Panc1 (cell line): ENCODE measurements at regions not wholly inside any gene's neighbourhood (a gene's known extent, or its start where the extent isn't known, plus 50 kb on each side); places are given as distances from the start of the nearest gene placed in this dataset.

Experiments
- ATAC-seq: fragments of 200-7000 bp; cut with Tn5 transposase; 2 replicates; pipeline ENCODE4 v1.9.1; 2020; ENCODE audit warnings: mild to moderate bottlenecking, moderate library complexity
- BruUV-seq: library from RNA; stranded (reverse); fragments of 400-500 nt; replicated peaks from 2 replicates; lab custom pipeline; 2021; lab: Mats Ljungman, UMichigan
- CTCF ChIA-PET: fragments of 300-600 bp; sonication (Branson Sonifier 250); formaldehyde crosslinking; loops from one replicate; lab custom pipeline; 2022; ENCODE audit warnings: antibody characterized with exemption; lab: Charles Lee
- POLR2A ChIA-PET: fragments of 300-600 bp; sonication (Branson Sonifier 250); formaldehyde crosslinking; loops from one replicate; lab custom pipeline; 2022; ENCODE audit warnings: antibody characterized with exemption; lab: Charles Lee
- DNase-seq: peaks from one replicate; pipeline ENCODE4 v3.0.0-alpha.2; 2010; ENCODE audit warnings: low read depth, low spot score
- H3K27ac ChIP-seq: 2 replicates; pipeline ENCODE4 v1.5.1; 2011; ENCODE audit warnings: mild to moderate bottlenecking, low read length, inconsistent platforms
- H3K27me3 ChIP-seq: fragments of 200-500 bp; sonication (Bioruptor generic); 2 replicates; pipeline ENCODE4 v1.6.0; 2014; ENCODE audit warnings: low read length, inconsistent platforms; ENCODE audit not compliant: control insufficient read depth, insufficient read depth
- H3K36me3 ChIP-seq: fragments of 200-500 bp; sonication (Bioruptor generic); 2 replicates; pipeline ENCODE4 v1.5.1; 2014; ENCODE audit warnings: inconsistent platforms, mild to moderate bottlenecking, low read length, moderate library complexity; ENCODE audit not compliant: control insufficient read depth, insufficient read depth
- H3K4me1 ChIP-seq: 2 replicates; pipeline ENCODE4 v1.5.1; 2011; ENCODE audit warnings: inconsistent platforms, mild to moderate bottlenecking, low read length, moderate library complexity; ENCODE audit not compliant: control insufficient read depth, insufficient read depth
- H3K4me3 ChIP-seq, 2 experiments: 2 replicates each; pipeline ENCODE4 v1.5.1; 2011 to 2012; ENCODE audit warnings: low read depth in 2 of 2, low read length in 2 of 2, mild to moderate bottlenecking in 2 of 2, inconsistent platforms in 1 of 2, moderate library complexity in 1 of 2
- H3K9me3 ChIP-seq: fragments of 200-500 bp; sonication (Bioruptor generic); 2 replicates; pipeline ENCODE4 v1.5.1; 2014; ENCODE audit warnings: low read depth, mild to moderate bottlenecking, inconsistent platforms, low read length, moderate library complexity; ENCODE audit not compliant: control insufficient read depth, insufficient read depth
- CTCF ChIP-seq: fragments of 450-650 bp; IDR thresholded peaks from 2 replicates; pipeline ENCODE4 v1.5.1; 2017; ENCODE audit warnings: mild to moderate bottlenecking
- POLR2AphosphoS5 ChIP-seq: IDR thresholded peaks from 2 replicates; pipeline ENCODE4 v1.6.1; 2012; ENCODE audit warnings: mild to moderate bottlenecking, low read depth, low read length, moderate library complexity
- SIN3A ChIP-seq: IDR thresholded peaks from 2 replicates; pipeline ENCODE4 v1.6.1; 2012; ENCODE audit warnings: low read depth, mild to moderate bottlenecking, low read length, moderate library complexity, borderline replicate concordance; ENCODE audit not compliant: insufficient read depth
- TCF7L2 ChIP-seq: IDR thresholded peaks from 2 replicates; pipeline ENCODE4 v1.6.1; 2011; ENCODE audit warnings: mild to moderate bottlenecking, low read depth, low read length, inconsistent platforms
- in situ Hi-C: cut with HindIII; loops from 2 replicates; pipeline ENCODE4 v1.10.0; 2016; ENCODE audit warnings: low sequenced_read_pairs, low pct_unique_long_range_greater_than_20kb
- intact Hi-C: fragments of 100-400 bp; cut with micrococcal nuclease; formaldehyde crosslinking; loops from one replicate; pipeline ENCODE4 v1.10.0; 2022; ENCODE audit not compliant: unreplicated experiment
- TF ChIP-seq, protein P1 (sequence below), 2 experiments: IDR thresholded peaks; 2 replicates each; pipeline ENCODE4 v1.6.1; 2011 to 2012; ENCODE audit warnings: low read depth in 2 of 2, control low read depth in 1 of 2, low read length in 1 of 2, mild to moderate bottlenecking in 1 of 2, moderate library complexity in 1 of 2; ENCODE audit not compliant: insufficient read depth in 1 of 2

- no peaks in the 10 kb centered on the region for H3K27me3 ChIP-seq
- BruUV-seq: no TSS peak
- ChIA-PET CTCF (no interaction called here), POLR2A (no interaction called here)
- ATAC-seq: no peak
- intact Hi-C loops (loop anchor here (5.0 kb wide), 1 partner anchor 435 kb away; no protein-coding TSS in a partner anchor), in situ Hi-C loops (no loop called here)
- DNase-seq: no peak
- H3K9me3 ChIP-seq: no peaks in the 10 kb centered on the region
- TF ChIP-seq SIN3A: no peak
- TF ChIP-seq CTCF: no peak
- no peak for TF ChIP-seq POLR2AphosphoS5
- no peak for TF ChIP-seq TCF7L2
- TF ChIP-seq, protein P1, sequence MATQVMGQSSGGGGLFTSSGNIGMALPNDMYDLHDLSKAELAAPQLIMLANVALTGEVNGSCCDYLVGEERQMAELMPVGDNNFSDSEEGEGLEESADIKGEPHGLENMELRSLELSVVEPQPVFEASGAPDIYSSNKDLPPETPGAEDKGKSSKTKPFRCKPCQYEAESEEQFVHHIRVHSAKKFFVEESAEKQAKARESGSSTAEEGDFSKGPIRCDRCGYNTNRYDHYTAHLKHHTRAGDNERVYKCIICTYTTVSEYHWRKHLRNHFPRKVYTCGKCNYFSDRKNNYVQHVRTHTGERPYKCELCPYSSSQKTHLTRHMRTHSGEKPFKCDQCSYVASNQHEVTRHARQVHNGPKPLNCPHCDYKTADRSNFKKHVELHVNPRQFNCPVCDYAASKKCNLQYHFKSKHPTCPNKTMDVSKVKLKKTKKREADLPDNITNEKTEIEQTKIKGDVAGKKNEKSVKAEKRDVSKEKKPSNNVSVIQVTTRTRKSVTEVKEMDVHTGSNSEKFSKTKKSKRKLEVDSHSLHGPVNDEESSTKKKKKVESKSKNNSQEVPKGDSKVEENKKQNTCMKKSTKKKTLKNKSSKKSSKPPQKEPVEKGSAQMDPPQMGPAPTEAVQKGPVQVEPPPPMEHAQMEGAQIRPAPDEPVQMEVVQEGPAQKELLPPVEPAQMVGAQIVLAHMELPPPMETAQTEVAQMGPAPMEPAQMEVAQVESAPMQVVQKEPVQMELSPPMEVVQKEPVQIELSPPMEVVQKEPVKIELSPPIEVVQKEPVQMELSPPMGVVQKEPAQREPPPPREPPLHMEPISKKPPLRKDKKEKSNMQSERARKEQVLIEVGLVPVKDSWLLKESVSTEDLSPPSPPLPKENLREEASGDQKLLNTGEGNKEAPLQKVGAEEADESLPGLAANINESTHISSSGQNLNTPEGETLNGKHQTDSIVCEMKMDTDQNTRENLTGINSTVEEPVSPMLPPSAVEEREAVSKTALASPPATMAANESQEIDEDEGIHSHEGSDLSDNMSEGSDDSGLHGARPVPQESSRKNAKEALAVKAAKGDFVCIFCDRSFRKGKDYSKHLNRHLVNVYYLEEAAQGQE (IDR thresholded peaks at IDR 0.05; ENCODE audit: insufficient read depth in 1 of 2, low read depth in 2 of 2, low read length in 1 of 2): no peak
- no peak overlapping the region for H3K4me3 ChIP-seq
- no peaks in the 10 kb centered on the region for H3K4me1 ChIP-seq
- H3K27ac ChIP-seq: no peak overlapping the region
- H3K36me3 ChIP-seq: no peaks in the 10 kb centered on the region
Measured at GRCh38 chr6:68342286-68342685, 292.8 kb upstream of the ADGRB3 start.

DNA sequence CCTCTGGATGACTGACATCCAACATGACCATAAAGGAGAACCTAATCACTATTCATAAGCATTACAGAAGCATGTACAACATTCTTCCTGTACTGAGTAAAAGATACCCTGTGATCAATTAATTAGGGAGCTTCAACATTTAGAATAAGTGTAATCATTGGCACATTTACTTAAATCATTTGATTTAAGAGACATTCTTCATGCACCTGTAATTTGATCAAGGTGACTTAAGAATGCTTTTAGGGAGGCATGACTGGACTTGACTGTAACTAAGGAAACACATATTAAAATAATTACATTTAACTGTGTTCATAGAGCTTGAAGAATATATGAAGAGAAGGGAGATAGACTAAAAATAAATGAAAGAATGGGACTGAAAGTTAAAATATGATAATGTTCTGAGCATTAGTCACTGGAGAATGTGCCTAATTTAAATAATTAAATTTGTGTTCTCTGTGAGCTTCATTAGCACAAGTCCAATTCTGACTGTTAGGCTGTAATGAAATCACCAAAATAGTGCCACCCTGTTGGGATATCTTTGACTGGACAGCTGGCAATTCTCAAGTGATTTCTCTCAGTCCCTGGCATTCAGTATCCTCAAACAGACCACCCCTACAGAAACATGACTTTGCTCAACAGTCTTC is 295.5 kb upstream of the ADGRB3 start:
- Histone ChIP-seq H3K9me3 (no peaks in the 10 kb centered on the region), H3K4me3 (no peak overlapping the region), H3K27me3 (no peaks in the 10 kb centered on the region), H3K36me3 (no peaks in the 10 kb centered on the region), H3K27ac (no peak overlapping the region), H3K4me1 (no peaks in the 10 kb centered on the region)
- BruUV-seq: no TSS peak
- ChIA-PET POLR2A (no interaction called here), CTCF (no interaction called here)
- intact Hi-C loops: loop anchor here (5.0 kb wide), 1 partner anchor 438 kb away; no protein-coding TSS in a partner anchor
- DNase-seq (no peak), ATAC-seq (no peak)
- TF ChIP-seq POLR2AphosphoS5 (no peak), SIN3A (no peak), TCF7L2 (no peak), CTCF (no peak)
- TF ChIP-seq, protein P1 (IDR thresholded peaks at IDR 0.05; ENCODE audit: insufficient read depth in 1 of 2, low read depth in 2 of 2, low read length in 1 of 2): no peak
- in situ Hi-C loops: no loop called here
